NOMO-1 treated with DMSO at 0.1 percent for 48 hours (cell line): ENCODE measurements at regions not wholly inside any gene's neighbourhood (a gene's known extent, or its start where the extent isn't known, plus 50 kb on each side); places are given as distances from the start of the nearest gene placed in this dataset.
A peak's percentile ranks its signal among the peaks of the same experiment; 100 is the strongest.

Experiments
- DNase-seq: peaks from one replicate; lab custom pipeline; 2025; ENCODE audit not compliant: unreplicated experiment; lab: John Stamatoyannopoulos, UW

DNA sequence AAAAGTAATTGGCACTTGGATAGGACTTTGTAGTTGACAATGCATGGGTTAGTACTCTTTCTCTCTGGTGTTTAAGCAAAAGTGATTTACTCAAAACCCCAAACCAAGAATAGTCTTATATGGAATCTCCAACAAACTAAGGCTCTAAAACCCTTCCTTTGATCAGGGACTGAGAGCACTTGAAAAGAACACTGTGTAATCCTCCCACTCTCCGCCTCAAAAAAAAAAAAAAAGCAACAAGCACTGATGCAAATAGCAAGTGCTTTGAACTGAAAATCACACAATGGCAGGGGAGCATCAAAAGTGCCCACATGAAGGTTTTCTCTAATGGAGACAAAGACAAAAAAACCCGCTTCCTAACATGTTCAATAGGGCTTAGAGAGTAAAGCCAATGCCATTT, 467.9 kb upstream of the AUTS2 start:
- DNase-seq: no peak

DNA sequence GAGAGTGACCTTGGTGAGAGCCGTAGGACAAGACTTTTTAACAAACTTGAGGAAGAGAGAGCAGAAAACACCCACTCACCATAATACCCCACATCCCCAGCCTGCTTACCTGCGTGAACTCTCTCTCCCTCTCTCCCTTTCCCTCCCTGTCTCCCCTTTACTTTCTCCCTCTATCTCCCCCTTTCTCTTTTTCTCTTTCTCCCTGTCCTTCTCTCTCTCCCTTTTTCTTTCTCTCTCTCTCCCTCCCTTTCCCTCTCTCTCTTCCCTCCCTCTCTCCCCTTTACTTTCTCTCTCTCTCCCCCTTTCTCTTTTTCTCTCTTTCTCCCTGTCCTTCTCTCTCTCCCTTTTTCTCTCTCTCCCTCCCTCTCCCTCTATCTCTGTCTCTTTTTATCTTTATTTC, 464.0 kb upstream of the AUTS2 start:
- DNase-seq: no peak

GRCh38 chr7:69147631-69148030, 450.6 kb upstream of the AUTS2 start:
- peak; percentile 8 for DNase-seq

- DNase-seq: no peak
Observed at GRCh38 chr7:69149804-69150782, 448.2 kb upstream of the AUTS2 start.

GRCh38 chr7:69162326-69162725, 435.9 kb upstream of the AUTS2 start:
- no peak for DNase-seq

DNA sequence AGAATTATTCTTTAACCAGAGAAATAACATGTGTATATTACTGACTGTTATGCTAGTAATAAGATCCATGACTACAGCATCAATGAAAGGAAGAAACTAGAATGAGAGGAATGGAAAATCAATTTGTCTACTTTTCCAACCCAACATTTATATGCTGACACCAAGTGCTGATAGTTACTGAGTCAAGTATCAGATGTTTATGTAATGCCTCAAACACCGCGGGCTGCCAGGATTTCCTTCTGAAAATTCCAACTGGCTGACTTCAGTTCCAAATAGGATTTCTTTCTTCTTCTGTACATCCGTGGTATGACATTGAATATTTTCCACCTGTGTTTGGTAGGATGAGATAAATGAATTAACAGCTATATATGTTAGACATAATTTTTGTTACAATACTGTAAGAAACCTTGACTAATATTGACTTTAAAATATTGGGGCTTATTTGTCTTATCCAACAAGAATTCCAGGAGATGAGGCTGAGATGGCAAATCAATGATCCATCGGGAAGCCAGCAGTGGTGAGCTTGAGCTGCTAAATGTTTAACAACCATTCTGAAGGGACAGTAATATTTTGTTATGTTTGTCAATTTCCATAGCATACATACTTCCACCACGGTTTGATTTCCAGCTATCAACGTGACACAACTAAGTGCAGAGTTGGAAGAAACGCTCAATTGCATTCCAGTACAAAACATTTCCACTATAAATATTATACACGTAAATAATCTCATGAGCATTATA, 435.2 kb upstream of the AUTS2 start:
- DNase-seq: no peak

DNA sequence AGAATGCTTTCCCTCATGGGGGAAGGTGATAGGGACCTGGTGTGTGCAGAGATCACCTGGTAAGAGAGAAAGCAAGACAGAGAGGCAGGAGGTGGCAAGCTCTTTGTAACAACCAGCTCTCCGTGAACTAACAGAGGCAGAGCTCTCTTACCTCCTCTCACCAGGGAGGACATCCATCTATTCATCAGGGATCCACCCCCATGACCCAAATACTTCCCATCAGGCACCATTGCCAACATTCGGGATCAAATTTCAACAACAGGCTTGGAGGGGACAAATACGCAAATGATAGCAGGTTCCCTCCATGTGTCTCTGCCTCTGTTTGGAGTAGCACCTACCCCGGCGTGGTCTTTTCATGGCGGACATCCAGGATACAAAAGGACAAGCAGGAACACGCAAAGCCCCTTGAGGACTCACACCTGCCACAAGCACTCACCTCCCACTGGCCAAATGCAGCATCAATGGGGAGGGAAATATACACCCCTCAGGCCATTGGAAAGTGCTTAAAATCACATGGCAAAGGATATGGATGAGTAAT, 431.2 kb upstream of the AUTS2 start:
- no peak for DNase-seq

DNA sequence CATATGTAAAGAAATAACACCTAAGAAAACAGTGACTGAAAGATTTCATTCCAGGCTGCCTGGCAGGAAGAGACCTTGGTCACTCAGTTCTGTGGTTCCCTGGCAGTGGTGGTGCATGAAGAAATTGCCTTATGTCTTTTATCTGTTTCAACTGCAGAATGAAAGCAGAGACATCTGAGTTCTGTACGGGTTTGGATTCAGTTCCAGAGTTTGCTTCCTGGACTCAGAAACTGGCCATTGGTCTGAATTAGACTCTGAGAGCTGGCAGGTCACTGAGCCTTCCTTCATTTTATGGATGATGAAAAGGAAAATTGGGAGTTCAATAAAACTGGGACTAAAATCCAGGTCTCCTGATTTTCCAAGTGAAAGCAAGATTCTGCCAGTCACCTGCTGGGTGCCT, 428.9 kb upstream of the AUTS2 start:
- no peak for DNase-seq

DNA sequence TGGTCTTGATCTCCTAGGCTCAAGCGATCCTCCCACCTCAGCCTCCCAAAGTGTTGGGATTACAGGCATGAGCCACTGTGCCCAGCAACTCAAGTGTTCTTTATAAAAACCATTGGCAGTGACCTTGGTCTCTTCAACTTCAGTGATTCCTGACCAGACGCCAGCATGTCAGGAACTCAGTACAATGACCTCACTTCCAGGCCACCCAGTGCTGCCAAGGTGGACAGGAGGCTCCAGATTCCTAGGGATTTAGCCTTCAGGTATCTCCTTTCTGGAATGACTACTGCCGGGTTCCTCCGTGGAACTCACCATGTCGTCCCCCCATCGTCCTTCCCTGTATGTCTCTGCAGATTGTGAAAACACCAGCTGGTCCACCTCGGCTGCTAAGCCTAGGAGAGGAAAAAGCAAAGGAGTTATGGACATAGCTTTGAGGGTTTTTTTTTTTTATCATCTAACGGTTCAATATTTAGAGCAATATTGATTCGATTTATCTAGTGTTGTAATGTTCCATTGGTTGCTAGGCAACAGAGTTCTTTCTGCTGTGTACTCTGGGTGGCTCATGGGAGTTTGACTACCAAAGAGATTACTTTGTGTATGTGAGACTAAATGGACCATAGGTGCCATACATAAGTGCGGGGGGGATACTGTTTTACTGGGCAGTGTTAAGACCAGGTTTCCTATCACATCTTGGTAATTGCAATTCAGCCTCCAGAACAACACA, 425.8 kb upstream of the AUTS2 start:
- DNase-seq: no peak

DNA sequence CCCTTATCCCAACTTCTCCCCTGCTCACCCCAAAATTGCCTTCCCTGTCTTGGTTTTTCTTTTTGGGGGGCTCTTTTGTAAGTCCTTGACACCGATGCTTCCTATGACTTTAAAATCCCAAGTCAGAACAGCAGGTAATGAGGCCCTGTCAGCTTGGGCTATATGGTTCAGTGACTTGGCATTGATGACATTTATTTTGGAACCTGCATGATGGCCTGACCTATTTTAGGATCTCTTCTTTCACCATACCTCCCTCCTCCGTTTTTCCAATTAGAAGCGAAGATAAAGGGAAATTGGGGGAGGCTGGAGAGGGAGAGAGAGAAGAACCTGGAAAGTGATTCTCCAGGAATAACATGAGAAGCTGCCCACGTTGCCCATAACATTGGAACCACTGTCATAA, 424.9 kb upstream of the AUTS2 start:
- DNase-seq: no peak

DNA sequence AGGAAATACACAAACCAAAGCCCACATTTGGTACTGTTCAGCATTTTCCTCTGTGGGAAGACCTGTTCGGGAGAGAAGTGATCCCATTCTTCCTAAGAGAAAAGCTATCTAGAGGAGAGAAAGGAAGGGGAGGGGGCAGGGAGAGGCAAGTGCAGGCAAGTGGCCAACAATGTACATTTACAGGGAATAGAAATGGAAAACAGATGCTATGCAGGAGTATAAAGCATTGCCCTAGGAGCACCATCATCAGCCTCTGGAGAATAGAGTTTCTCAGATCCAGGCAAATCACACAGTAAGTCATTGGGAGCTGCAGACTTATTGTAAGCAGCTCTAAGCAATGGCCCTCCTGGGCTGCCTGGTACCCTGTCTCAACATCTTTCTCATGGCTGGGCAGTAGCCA, 424.4 kb upstream of the AUTS2 start:
- no peak for DNase-seq

DNA sequence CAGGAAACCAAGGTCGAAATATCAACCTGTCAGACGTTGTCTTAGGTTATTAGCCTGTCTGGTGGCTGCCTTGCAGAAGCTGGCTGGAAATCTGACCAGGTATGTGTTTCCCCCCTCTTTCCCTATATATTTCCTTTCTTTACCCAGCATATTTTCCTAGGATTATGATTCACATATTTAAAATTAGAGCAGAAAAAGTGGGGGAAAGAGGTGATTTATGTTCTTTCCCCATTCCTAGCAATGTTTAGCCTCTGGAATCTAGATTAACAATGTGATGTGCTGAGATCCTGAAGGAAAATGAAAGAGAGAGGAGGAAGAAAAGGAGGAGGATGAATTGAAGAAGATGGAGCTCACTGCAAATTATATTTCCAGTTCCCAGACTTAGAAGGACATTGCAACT, 421.4 kb upstream of the AUTS2 start:
- DNase-seq: no peak

- no peak for DNase-seq
Observed at GRCh38 chr7:69177461-69177861, 420.8 kb upstream of the AUTS2 start.

GRCh38 chr7:69177941-69178494, 420.3 kb upstream of the AUTS2 start:
- DNase-seq: peak; percentile 43

DNA sequence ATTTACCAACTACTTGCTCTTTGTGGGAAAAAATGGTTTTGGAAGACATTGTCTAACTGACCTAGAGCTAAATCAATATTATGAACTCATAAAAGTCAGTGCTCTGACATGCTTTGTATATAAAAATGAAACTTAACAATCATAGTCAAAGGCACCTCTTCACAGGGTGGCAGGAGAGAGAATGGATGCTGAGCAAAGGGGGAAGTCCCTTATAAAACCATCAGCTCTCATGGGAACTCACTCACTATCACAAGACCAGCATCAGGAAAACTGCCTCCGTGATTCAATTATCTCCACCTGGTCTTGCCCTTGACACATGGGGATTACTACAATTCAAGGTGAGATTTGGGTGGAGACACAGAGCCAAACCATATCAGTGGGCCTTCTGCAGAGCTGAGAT, 417.6 kb upstream of the AUTS2 start:
- DNase-seq: no peak

GRCh38 chr7:69182596-69183467, 415.4 kb upstream of the AUTS2 start:
- DNase-seq: peak; percentile 90

DNA sequence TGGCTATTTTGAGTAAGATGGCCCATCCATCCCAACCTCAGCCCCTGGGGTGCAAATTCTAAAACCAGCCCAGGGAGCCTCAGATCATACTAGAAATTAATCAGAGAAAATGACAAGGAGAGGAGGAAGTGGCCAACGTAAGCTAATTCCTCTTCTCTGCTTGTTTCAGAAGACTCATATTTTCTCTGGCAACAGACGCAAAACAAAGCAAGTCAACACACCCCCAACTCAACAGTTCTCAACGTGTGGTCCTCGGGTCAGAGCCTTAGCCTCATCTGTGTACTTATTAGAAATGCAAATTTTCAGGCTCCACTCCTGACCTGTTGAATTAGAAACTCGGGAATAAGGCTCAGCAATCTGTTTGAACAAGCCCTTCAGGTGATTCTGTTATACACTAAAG, 413.9 kb upstream of the AUTS2 start:
- peak; percentile 88 for DNase-seq

DNA sequence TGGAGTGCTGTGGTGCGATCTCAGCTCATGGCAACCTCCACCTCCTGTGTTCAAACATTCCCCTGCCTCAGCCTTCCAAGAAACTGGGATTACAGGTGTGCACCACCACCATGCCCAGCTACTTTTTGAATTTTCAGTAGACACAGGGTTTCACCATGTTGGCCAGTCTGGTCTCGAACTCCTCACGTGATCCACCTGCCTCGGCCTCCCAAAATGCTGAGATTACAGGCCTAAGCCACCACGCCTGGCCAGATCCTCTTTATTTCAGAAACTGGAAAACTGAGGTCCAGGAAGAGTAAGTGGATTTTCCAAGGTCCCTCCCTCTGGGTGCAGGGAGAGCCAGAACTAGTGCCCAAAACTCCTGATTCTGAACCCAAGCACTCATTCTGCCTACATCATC, 413.1 kb upstream of the AUTS2 start:
- DNase-seq: no peak

DNA sequence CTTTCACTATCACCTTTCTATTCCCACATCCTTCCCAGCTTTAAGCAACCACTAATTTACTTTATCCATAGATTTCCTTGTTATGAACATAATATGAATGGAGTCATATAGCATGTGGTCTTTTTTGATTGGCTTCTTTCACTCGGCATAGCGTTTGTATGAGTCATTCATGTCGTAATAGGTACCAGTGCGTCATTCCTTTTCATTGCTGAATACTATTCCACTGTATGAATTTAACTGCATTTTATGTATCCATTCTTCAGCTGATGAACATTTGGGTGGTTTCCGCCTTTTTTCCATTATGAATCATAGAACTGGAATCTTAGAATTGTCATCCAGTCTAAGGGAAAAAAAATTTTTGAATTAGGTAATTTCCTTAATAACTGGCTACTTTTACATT, 411.3 kb upstream of the AUTS2 start:
- DNase-seq: no peak

DNA sequence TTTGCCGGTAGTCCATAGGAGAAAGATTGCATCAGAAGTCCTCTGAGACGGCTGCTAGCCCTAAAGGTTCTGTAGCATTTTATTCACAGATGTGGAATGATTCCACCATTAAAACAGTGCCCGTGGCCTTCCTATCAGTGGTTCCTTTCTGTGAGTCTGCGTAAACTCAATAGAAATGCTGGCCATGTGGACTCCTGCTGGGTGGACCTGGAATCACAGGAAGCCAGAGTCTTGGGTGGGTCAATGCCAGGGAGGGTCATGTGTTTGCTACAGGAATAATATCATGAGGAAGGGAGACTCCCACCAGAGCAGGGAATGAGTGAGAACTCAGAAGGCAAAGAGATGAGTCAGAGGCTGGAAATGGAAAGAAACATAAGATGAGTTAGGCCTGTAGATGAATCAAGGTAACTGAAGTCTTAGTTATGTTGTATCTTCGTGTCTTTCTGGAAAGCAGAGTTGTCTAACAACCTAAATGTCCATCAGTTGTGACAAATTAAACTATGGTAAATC, 410.4 kb upstream of the AUTS2 start:
- no peak for DNase-seq
